ENCODE measurements at regions not wholly inside any gene's neighbourhood (a gene's known extent, or its start where the extent isn't known, plus 50 kb on each side); places are given as distances from the start of the nearest gene placed in this dataset.
"Not testable (repeated sequence)": the region's sequence is repeated elsewhere in the genome, so short reads cannot be mapped to it uniquely, and the experiment has no call there.

DNA sequence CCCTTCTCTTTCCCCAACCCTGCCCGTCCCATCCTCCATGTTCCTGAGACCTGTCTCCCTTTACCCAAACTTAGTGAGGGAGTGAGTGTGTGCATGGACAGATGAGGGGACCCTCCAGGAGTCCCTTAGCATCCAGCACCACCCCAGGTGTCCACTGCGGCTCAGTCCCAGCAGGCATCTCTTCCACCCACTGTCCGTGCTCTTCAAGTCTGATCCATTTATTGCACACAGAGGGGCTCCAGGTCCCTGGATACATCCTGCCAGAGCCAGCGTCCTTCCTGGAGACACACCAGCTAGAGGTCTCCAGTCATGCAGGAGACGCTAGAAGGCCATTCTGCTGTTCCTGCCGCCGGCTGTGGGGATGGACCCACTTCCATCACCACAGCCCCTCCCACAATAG, 239.2 kb downstream of the ADGRD1 start:
- no peak for DNase-seq

DNA sequence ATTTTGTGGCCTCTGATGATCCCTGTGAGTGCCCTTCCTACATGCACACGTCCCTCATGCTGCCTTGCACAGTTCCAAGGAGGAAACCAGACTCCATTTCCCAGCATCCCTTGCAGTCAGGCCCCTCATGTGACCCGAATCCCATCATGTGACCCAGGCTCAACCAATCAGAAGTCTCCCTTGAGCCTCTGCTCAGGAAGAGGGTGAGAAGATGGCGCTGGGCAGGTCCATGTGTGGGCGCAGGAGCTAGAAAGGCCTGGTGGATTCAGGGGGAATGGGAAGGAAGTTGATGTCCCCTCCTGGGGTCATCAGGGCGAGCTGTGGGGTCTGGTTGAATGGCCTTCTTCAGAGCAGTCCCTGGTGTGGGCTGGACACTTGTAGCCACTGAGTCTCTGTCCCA, 240.5 kb downstream of the ADGRD1 start:
- no peak for DNase-seq

DNA sequence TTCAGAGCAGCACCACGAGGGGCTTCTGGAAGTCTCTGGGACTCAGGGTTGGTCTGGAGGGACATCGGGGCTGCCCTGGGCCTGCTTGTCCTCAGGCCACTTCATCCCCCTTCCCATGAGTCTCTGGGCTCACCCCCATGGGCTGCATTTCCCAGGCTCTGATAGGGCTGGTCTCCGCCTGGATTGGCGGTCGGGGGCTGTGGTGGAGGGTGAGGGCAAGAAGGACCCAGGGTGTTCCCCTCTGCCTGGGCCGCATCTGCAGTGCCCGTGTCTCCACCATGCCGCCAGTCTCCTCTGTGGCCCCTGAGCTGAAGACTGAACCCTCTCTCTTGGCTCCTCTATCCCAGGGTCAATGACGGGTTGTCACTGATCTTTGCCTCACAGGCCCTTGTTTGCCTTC, 242.1 kb downstream of the ADGRD1 start:
- no peak for DNase-seq

DNA sequence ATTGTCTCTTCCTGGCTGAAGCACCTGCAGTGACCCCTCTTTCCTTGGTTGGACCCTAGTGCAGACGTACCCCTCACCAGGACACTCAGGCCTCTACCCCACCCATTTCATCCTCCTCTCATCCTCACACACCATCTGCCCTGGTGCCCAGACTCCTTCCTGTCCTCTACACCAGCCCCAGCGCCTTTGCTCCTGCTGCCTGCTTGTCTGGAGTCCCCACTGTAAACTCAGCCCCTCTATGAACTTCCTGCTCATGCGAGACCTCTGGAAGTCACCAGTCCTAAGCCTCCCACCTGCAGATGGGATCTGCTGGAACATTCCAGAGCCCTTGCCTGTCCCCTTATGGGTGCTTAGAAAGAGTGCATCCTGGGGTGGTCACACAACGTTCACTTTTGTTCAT, 242.5 kb downstream of the ADGRD1 start:
- no peak for DNase-seq

DNA sequence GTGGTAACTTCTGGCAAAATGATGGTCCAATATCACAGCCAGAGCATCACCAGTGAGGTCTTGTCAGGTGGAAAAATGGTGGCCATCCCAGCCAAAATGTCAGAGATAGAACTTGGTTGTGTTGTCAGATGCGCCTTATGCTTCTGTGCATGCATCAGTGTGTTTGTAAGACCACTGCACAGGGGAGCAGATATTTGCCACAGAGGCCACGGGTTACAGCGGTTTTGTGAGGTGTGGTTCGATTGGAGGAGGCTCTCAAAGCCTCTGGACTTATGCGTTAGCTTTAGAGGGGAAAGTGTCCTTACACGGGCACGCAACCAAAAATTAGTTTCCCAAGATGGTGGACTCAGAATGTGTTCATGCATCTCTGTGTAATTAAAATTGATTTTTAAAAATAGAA, 243.8 kb downstream of the ADGRD1 start:
- no peak for DNase-seq

DNA sequence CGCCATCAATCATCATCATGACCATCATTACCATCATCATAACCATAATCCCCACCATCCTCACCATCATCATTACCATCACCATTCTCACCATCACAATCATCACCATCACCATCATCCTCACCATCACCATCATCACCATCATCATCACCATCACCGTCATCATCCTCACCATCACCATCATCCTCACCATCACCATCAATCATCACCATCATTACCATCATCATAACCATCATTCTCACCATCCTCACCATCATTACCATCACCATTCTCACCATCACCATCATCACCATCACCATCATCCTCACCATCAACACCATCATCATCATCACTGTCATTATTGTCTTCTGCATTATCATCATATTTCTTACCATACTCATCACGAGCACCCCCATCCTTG, 245.5 kb downstream of the ADGRD1 start:
- no peak for DNase-seq

DNA sequence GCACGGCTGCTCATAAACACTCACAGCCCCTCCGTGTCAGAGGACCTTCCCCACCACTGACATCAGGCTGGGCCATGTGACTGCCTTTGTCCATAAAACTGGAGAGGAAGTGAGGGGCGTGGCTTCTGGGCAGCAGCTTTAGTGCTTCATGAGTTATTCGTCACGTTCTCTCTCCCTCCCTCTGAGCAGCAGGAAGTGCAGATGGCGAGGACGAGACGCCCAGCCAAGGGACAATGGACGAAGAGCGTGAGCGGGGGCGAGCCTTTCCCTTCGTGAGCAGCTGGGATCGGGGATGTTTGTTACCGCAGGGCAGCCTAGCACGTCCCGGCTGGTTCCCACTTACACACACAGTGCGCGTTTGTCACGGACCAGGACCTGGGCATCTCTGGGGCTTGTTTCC, 248.2 kb downstream of the ADGRD1 start:
- DNase-seq = not testable (repeated sequence)

DNA sequence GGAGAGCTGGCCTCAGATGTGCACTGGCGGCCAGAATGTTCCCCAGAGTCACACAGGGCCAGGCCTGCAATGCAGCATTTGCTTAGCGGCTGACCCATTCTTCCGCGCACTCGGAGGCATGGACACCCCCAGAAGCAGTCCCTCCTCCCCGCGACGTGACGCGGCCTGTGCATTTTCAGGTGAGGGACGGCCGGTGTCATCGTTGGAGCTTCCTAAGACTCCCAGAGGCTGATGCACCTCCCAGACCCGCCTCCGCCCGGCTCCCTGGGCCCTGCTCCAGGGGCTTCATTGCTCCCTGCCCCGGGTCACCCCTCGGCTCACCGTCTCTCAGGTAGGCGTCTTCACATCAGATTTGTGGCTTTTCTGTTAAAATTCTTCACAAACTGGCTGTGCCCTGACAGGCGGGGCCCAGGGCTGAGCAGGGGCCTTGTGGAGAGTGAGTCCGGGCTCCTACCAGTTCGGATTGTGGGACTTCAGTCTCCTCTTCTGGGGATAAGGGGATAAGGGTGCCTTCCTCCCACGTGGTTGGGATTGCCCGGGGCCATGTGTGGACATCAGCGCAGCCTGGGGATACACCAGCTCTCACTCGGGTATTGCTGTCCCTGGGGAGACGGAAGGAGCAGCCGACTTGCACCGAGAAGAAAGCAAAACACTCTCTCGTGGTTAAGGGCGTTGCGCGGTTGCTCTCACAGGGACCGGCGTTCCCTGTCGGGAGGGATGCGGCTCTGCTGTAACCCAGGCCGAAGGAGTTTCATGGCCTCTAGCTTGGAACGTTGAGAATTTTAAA, 249.1 kb downstream of the ADGRD1 start:
- peak; percentile 48 for DNase-seq

DNA sequence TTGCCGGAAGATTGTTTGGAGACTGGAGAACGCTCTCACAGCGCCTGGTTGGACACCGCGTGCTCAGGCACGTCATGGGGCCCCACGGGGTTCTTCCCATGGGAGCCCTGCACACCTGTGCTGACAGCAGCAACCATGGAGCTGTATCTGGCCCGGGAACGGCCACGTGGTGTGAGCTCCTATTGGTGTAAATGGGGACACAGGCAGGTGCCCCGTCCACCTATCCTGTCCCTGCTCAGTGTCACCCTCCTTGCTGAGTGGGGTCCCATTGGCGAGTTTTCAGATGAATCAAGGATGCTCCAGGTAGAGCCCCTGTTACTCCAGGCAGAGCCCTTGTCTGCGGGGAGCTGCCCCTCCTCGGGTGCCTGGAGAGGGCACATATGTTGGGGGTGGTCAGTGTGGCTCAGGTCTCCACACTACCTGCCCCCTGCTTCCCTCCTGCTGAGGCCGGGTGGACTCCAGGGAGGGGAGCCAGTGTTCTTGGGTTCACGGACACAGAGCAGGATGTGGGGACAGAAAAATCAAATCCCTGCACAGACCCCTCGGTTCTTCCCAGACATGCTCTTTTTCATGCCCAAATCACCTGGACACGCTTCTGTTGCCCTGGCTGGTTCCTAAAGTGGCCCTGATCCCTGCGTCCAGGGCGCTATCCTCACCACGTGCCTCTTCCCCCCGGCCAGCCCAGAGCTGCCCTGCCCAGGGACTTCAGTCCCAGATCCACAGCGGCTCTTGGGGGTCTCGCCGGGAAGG, 250.1 kb downstream of the ADGRD1 start:
- no peak for DNase-seq

DNA sequence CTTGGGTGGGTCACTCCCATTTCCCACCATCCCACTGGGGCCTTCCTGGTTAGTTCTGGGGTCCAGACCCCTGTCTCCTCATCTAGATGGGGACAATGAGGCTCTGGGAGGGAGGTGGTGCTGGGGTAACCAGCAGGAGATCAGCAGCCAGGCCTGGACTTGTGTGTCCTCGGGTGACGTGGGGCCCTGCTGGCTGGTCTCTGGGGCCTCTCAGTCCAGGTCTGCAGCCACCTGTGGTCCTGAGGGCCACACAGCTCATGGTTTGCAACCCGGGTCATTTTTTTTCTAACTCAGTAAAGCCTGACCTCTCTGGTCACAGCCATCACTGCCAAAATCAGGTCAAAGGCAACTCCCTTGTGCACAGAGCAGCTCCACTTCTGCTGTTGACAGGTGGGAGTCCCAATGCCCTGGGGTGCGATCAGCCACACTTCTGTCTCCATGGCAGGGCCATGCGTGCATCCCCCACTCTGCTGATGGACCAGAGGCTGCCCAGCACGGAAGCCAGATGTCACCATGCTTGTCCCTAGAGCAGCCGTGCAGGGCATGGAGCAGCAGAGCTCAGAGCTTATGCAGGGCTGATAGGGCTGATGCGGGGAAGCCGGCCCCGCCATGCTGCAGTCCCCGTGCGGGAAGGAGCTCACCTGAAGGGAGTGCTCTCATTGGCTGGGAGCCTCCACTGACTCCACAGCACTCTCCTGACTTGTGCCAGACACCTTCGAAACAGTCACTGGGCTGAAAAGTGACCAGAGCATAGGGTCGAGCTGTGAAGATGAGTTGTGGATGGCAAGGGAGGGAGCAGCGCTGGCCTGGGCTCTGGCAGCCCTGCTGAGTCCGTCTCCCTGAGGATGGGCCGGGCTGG, 250.9 kb downstream of the ADGRD1 start:
- DNase-seq = no peak

DNA sequence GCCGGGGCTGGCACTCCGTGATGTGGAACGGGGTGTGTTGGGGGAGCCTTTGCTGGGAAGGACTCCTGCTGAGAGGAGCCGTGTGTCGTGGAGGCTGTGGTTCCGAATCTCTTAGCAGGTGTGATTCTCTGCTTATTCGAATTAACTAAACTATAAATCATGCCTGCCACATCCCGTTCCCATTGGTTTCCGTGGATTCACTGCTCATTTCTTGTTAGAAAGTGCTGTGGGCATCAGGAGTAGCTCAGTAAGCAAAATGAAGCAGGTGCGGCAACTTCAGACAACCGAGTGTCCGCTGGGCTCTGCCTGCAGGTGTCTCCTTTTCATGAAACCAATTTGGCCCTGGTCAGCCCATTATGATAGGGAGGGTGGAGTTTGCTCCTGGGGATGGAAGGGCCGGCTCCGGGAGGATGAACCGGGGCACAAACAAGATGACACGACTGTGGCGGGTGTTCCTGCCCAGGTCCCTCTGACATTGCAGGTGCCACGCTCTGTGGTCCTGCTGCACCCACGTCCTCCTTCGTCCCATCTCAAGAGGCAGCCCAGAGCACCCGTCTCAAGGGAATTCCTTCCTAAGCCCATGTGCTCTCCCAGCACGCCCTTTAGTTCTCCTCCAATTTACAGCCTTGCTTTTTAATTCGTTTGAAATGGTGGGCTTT, 251.7 kb downstream of the ADGRD1 start:
- not testable (repeated sequence) for DNase-seq

DNA sequence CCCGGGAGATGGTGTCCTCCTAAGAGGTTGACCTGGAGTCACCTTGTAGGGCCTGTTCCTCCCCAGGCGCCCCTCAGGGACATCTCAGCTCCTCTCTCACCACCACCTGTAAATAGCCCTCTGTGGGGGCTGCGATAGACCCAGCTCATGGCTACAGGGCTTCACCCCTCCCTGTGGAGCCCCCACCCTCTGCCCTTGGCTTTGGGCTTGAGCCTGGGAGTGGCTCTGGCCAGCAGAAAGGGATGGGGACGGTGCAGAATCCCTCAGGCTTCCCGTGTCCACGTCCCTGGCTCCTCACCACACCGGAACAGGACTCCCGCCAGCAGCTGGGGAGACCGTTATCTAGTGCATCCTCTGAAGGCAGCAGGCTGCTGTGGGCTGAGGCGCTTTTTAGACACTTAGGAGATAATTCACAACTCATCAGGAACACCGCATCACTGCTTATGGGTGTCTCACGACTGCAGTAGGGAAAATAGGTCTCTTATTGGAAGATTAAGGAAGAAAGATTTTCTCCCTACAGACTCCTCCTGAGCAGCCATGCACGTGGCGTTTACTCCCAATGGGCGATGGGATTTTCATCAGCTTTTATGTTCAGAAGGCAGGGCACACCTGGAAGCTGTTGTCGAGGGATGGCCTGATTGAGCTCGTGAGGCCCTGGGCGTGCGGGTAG, 253.1 kb downstream of the ADGRD1 start:
- not testable (repeated sequence) for DNase-seq

DNA sequence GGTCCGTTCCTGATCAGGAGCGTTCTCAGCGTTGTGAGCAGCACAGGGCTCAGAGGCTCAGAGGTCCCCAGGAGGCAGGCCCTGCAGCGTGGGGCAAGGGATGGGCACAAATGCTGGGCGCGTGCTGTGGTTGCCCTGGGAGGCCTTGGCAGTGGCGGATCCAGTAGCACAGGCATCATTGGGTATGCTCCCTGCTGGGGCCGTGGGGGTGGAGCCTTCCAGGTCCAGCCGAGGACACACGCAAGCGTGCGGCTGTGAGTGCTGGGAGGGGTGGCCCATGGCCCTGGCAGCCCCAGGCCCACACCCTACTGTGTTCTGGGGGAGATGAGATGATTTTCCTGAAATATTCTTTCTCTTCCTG, 253.6 kb downstream of the ADGRD1 start:
- not testable (repeated sequence) for DNase-seq

DNA sequence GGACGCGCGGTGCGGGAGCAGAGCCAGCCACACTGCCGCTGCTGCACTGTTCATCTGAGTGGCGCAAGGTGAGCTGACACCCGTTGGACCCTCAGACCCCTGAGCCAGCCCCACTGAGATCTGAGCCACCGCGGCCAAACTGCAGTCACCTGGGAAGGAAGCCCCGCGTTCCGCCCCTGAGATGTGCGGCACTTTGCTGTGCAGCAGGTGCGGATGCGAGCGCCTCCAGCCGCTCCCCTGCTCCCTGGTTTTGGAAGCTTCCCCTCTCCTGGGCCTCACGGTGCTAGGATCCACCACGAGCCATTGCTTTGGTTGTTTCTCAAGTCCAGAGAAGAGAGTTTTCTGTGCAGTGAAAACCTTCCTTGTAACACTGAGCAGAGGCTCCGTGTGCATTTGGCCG, 254.1 kb downstream of the ADGRD1 start:
- not testable (repeated sequence) for DNase-seq

DNA sequence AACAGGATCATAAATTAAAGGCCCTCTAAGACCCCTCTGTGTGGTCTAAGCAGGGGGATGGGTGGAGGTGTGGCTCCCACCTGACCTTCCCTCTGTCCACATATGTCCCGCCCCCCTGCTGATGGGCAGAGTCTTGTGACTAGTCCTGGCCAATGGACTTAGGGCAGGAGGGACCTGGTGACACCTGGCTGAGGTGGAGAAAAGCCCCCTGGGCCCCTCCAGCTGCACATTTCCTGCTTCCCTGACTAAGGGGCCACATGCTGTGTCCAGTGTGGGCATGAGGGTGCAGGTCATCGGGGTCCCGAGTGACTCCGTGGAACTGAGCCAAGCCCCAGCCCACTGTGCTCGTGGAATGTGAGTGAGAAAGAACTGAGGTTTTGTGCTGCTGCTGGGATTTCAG, 254.7 kb downstream of the ADGRD1 start:
- DNase-seq = no peak

DNA sequence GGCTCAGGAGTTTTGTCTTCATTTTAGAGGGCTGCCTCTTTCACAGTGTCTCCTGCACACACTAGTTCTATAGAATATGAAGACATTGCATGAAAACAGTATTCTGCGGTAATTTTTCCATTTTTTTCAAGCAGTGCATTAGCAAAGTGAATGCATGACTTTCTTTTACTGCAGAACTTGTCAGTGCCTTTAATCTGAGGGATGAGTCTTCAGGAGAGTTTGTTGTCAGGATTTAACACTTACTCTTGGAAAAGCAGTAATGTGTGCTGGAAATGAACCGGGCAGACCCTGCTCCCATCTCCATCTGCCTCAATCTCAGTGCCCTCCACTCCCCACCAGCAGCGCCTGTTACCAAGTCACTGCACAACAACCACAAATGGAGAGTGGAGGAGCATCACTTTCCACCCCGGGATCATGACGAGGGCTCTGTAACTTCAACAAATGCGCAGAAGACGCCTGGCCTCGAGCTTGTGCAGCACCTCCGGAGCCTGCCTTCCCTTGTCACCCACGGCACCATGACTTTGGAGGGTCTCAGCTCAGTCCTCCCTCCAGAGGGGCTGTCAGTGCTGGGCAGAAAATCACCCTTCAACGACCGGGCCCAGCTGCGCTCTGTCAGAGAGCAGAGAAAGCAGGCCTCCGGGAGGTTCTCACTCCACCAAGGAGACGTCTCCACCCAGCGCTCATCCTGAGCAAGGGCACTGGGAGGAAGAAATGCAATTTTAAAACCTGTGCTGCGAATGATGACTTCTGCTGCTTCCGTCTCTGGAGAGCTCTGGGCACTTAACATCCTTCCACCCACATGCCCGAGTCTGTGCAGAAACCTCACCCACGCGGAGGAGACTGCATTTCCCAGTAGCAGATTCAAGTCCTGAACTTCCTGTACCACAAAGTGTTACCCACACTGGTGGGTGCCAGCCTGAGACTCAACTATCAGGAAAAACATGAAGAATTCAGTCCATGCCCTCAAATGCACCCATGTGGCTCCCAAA, 255.7 kb downstream of the ADGRD1 start:
- DNase-seq = no peak

DNA sequence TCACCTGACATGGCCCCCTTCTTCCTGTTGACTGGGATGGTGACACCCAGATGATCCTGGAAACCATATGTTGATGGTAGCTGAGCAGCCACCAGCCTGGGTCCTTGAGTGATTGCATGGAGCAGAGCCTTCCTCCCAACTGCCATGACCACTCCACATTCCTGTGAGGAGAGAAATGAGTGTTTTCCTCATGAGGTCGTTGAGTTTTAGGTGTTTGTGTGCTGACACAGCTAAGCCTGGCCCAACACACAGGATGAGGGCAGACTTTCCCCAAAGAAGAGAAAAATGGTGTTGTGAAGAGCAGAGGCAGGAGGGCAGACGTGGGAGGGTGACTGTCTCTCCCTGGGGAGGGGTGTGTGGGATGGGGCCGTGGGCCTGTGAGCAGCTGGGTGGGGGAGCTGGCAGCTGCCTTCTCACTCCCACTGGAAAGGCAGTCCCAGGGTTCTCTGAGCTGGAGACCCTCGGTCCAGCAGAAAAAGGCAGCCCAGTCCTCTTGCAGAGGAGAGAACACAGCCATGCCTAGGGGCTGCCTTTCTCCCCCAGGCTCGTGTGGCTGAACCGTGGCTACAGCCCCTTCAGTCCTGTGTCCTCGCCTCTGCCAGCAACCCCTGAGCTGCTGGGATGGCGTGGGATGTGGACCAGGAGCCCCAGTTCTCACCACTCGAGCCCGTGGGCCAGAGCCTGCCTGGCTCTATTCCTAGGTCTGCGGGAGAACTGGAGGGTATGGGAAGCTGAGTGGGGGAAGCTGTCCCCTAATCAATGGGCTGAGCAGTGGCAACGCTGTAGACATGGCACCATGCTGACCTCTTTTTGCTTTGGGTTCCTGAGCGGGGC, 257.0 kb downstream of the ADGRD1 start:
- no peak for DNase-seq

DNA sequence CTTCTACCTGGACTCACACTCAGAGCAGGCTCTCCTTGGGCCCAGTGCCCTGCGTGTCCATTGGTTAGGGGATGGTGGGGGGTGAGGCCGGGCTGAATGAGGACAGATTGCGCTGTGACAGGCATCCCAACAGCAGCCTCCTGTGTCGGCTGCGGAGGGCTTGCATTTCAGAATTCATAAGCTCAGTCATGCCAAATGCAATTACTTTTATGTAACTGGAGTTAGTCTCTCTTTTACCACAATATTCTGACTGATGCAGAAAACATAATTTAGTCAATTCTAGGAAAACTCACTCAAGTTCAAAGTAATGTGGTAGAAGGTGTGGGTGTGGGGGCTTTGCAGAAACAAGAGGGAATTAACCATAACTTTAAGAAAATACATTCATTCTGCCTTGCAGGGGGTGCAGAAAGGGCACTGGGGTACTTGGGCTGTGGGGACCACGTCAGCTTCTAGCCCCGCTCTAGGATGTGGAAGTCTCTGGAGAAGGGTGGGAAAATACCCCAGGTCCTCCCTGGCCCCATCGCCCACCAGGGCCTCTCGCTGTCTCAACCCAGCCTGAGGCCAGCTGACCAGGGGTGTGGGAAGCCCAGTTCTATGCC, 257.7 kb downstream of the ADGRD1 start:
- no peak for DNase-seq

DNA sequence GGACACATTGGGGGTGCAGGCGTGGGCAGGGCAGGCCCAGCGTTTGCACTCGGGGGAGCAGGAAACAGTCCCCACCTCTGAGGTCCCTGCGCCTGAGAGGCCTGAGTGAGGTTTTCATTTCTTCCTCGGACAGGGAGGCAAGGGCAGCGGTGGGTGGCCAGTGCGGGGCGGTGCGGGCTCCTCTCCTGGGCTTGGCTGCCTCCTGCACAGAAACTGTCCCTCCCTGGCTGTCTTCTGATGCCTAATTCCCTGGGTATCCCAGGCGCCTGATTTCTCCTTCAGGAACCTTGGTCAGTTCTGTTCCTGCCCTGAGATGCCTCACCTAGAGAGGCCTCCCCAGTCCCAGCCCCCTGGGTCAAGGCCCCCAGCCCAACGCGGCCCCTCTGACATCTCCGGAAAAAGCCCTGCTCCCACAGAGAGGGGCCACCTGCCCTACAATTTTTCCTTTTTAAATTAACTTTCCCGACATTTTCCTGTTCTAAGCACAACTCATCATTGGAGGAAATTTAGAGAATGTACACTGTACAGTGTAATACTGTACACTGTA, 260.3 kb downstream of the ADGRD1 start:
- no peak for DNase-seq

Measured in eye (tissue), 1 donor.